ENCODE measurements at regions not wholly inside any gene's neighbourhood (a gene's known extent, or its start where the extent isn't known, plus 50 kb on each side); places are given as distances from the start of the nearest gene placed in this dataset.

GRCh38 chr16:73792199-73793020, 504.2 kb upstream of the PSMD7 start:
- H3K27me3 ChIP-seq (ENCODE audit: insufficient read depth, poor library complexity, severe bottlenecking) = peaks cover 25% of the 10 kb centered on the region
- DNase-seq (ENCODE audit: low spot score) (no peak), ATAC-seq (ENCODE audit: low read depth) (no peak)
- H3K27ac ChIP-seq (ENCODE audit: poor library complexity, severe bottlenecking) = no peak overlapping the region
- H3K9me3 ChIP-seq (ENCODE audit: severe bottlenecking) = no peaks in the 10 kb centered on the region
- no peak overlapping the region for H3K4me3 ChIP-seq (ENCODE audit: severe bottlenecking)
- no peak for TF ChIP-seq CTCF (IDR thresholded peaks at IDR 0.05; ENCODE audit: poor library complexity, severe bottlenecking)
- no peaks in the 10 kb centered on the region for H3K36me3 ChIP-seq (ENCODE audit: low read depth)
- H3K4me1 ChIP-seq (ENCODE audit: insufficient read depth, poor library complexity, severe bottlenecking) = no peaks in the 10 kb centered on the region

GRCh38 chr16:73781297-73781696, 515.3 kb upstream of the PSMD7 start:
- no peaks in the 10 kb centered on the region for H3K9me3 ChIP-seq (ENCODE audit: severe bottlenecking)

GRCh38 chr16:73778887-73779286, 517.7 kb upstream of the PSMD7 start:
- Histone ChIP-seq H3K9me3 (ENCODE audit: severe bottlenecking) (no peaks in the 10 kb centered on the region), H3K4me1 (ENCODE audit: insufficient read depth, poor library complexity, severe bottlenecking) (no peaks in the 10 kb centered on the region), H3K27me3 (ENCODE audit: insufficient read depth, poor library complexity, severe bottlenecking) (no peaks in the 10 kb centered on the region), H3K27ac (ENCODE audit: poor library complexity, severe bottlenecking) (no peak overlapping the region), H3K36me3 (ENCODE audit: low read depth) (no peaks in the 10 kb centered on the region), H3K4me3 (ENCODE audit: severe bottlenecking) (no peak overlapping the region)
- ATAC-seq (ENCODE audit: low read depth) (no peak), DNase-seq (ENCODE audit: low spot score) (no peak)
- TF ChIP-seq CTCF (IDR thresholded peaks at IDR 0.05; ENCODE audit: poor library complexity, severe bottlenecking) = no peak

More at GRCh38 chr16:73781297-73781696, 515.3 kb upstream of the PSMD7 start:
- DNase-seq (ENCODE audit: low spot score) (no peak), ATAC-seq (ENCODE audit: low read depth) (no peak)
- H3K4me1 ChIP-seq (ENCODE audit: insufficient read depth, poor library complexity, severe bottlenecking) = no peaks in the 10 kb centered on the region
- peaks cover 3% of the 10 kb centered on the region for H3K27me3 ChIP-seq (ENCODE audit: insufficient read depth, poor library complexity, severe bottlenecking)
- no peak overlapping the region for H3K4me3 ChIP-seq (ENCODE audit: severe bottlenecking)
- H3K27ac ChIP-seq (ENCODE audit: poor library complexity, severe bottlenecking) = no peak overlapping the region
- TF ChIP-seq CTCF (IDR thresholded peaks at IDR 0.05; ENCODE audit: poor library complexity, severe bottlenecking) = no peak
- no peaks in the 10 kb centered on the region for H3K36me3 ChIP-seq (ENCODE audit: low read depth)

- ATAC-seq (ENCODE audit: low read depth) = 0 out of 3 replicates have a peak, but pooled peaks have one; percentile 36
- no peak for TF ChIP-seq CTCF (IDR thresholded peaks at IDR 0.05; ENCODE audit: poor library complexity, severe bottlenecking)
- no peaks in the 10 kb centered on the region for H3K27me3 ChIP-seq (ENCODE audit: insufficient read depth, poor library complexity, severe bottlenecking)
- no peak overlapping the region for H3K27ac ChIP-seq (ENCODE audit: poor library complexity, severe bottlenecking)
- DNase-seq (ENCODE audit: low spot score) = no peak
- no peaks in the 10 kb centered on the region for H3K36me3 ChIP-seq (ENCODE audit: low read depth)
- no peak overlapping the region for H3K4me3 ChIP-seq (ENCODE audit: severe bottlenecking)
- H3K9me3 ChIP-seq (ENCODE audit: severe bottlenecking) = no peaks in the 10 kb centered on the region
- H3K4me1 ChIP-seq (ENCODE audit: insufficient read depth, poor library complexity, severe bottlenecking) = no peaks in the 10 kb centered on the region
These were observed 520.7 kb upstream of the PSMD7 start for GRCh38 chr16:73775841-73776388.
